ENCODE measurements at regions not wholly inside any gene's neighbourhood (a gene's known extent, or its start where the extent isn't known, plus 50 kb on each side); places are given as distances from the start of the nearest gene placed in this dataset.

GRCh38 chr3:194806991-194807630 is 121.4 kb downstream of the FAM43A start:
- no peak for DNase-seq

- no peak for DNase-seq
Measured at GRCh38 chr3:194808640-194809097, 123.0 kb downstream of the FAM43A start.

- DNase-seq, result no peak
Measured at GRCh38 chr3:194809382-194809781, 123.7 kb downstream of the FAM43A start.

GRCh38 chr3:194810076-194810475 is 124.4 kb downstream of the FAM43A start:
- DNase-seq, result no peak

- no peak for DNase-seq
Measured at GRCh38 chr3:194811118-194811517, 125.4 kb downstream of the FAM43A start.

GRCh38 chr3:194812176-194812575 is 126.5 kb downstream of the FAM43A start:
- no peak for DNase-seq

- DNase-seq, result no peak
Measured at GRCh38 chr3:194814878-194815357, 129.2 kb downstream of the FAM43A start.

- DNase-seq, result no peak
Measured at GRCh38 chr3:194816748-194817591, 131.3 kb downstream of the FAM43A start.

GRCh38 chr3:194817592-194817930 is 131.9 kb downstream of the FAM43A start:
- DNase-seq, result no peak

GRCh38 chr3:194817936-194818335 is 132.3 kb downstream of the FAM43A start:
- DNase-seq, result no peak

- no peak for DNase-seq
Measured at GRCh38 chr3:194824100-194824499, 138.4 kb downstream of the FAM43A start.

GRCh38 chr3:194824701-194825111 is 139.0 kb downstream of the FAM43A start:
- DNase-seq, result no peak

GRCh38 chr3:194826594-194826993 is 140.9 kb downstream of the FAM43A start:
- no peak for DNase-seq

GRCh38 chr3:194827486-194827885 is 141.8 kb downstream of the FAM43A start:
- no peak for DNase-seq

GRCh38 chr3:194828116-194828515 is 142.4 kb downstream of the FAM43A start:
- no peak for DNase-seq

- DNase-seq, result no peak
Measured at GRCh38 chr3:194828926-194829325, 143.2 kb downstream of the FAM43A start.

GRCh38 chr3:194830401-194830800 is 144.7 kb downstream of the FAM43A start:
- DNase-seq, result no peak

GRCh38 chr3:194830978-194831377 is 145.3 kb downstream of the FAM43A start:
- DNase-seq, result no peak

- no peak for DNase-seq
Measured at GRCh38 chr3:194832346-194833104, 146.8 kb downstream of the FAM43A start.

GRCh38 chr3:194833114-194833910 is 147.6 kb downstream of the FAM43A start:
- no peak for DNase-seq

- DNase-seq, result no peak
Measured at GRCh38 chr3:194836661-194837060, 151.0 kb downstream of the FAM43A start.

GRCh38 chr3:194837457-194838127 is 151.9 kb downstream of the FAM43A start:
- no peak for DNase-seq
